MM.1S (cell line): ENCODE measurements at regions not wholly inside any gene's neighbourhood (a gene's known extent, or its start where the extent isn't known, plus 50 kb on each side); places are given as distances from the start of the nearest gene placed in this dataset.

ENCODE experiments used
- CTCF ChIP-seq: fragments of 300-600 bp; sonication (generic); IDR thresholded peaks from 2 replicates; pipeline ENCODE4 v1.5.1; 2016; ENCODE audit warnings: antibody characterized with exemption, low read length, mixed read lengths
- EZH2 ChIP-seq: fragments of 300-600 bp; sonication (generic); optimal IDR thresholded peaks from 2 replicates; pipeline ENCODE3; 2017; ENCODE audit warnings: low read depth, mild to moderate bottlenecking, antibody characterized with exemption, low read length, mixed read lengths

- TF ChIP-seq CTCF (no peak), EZH2 (no peak)
Measured at GRCh38 chr15:27695726-27696125, 403.4 kb downstream of the OCA2 start.
